ENCODE measurements at regions not wholly inside any gene's neighbourhood (a gene's known extent, or its start where the extent isn't known, plus 50 kb on each side); places are given as distances from the start of the nearest gene placed in this dataset.

GRCh38 chr10:123404357-123404756, 250.2 kb downstream of the BUB3 start:
- no peak for DNase-seq (ENCODE audit: low read depth, low spot score)
- TF ChIP-seq CTCF (IDR thresholded peaks at IDR 0.05; ENCODE audit: low read depth, low read length): no peak
- POLR2A ChIA-PET: no interaction called here
- CTCF ChIA-PET: no interaction called here
- no peak overlapping the region for H3K4me3 ChIP-seq (ENCODE audit: low read depth, low read length)
- H3K27me3 ChIP-seq (ENCODE audit: control insufficient read depth, insufficient read depth, low read length): no peaks in the 10 kb centered on the region
- no peak overlapping the region for H3K27ac ChIP-seq (ENCODE audit: low read depth, low read length)
- peaks cover 37% of the 10 kb centered on the region for H3K9me3 ChIP-seq (ENCODE audit: control insufficient read depth, insufficient read depth, low read length)

GRCh38 chr10:123408660-123409059, 254.5 kb downstream of the BUB3 start:
- DNase-seq (ENCODE audit: low read depth, low spot score): no peak
- Histone ChIP-seq H3K27ac (ENCODE audit: low read depth, low read length) (no peak overlapping the region), H3K4me3 (ENCODE audit: low read depth, low read length) (no peak overlapping the region), H3K27me3 (ENCODE audit: control insufficient read depth, insufficient read depth, low read length) (no peaks in the 10 kb centered on the region), H3K9me3 (ENCODE audit: control insufficient read depth, insufficient read depth, low read length) (peaks cover 25% of the 10 kb centered on the region)
- ChIA-PET CTCF (no interaction called here), POLR2A (no interaction called here)
- no peak for TF ChIP-seq CTCF (IDR thresholded peaks at IDR 0.05; ENCODE audit: low read depth, low read length)

GRCh38 chr10:123409426-123409825, 255.2 kb downstream of the BUB3 start:
- no peak for TF ChIP-seq CTCF (IDR thresholded peaks at IDR 0.05; ENCODE audit: low read depth, low read length)

GRCh38 chr10:123409884-123410283, 255.7 kb downstream of the BUB3 start:
- no peak for DNase-seq (ENCODE audit: low read depth, low spot score)
- Histone ChIP-seq H3K27ac (ENCODE audit: low read depth, low read length) (no peak overlapping the region), H3K27me3 (ENCODE audit: control insufficient read depth, insufficient read depth, low read length) (no peaks in the 10 kb centered on the region), H3K9me3 (ENCODE audit: control insufficient read depth, insufficient read depth, low read length) (peaks cover 28% of the 10 kb centered on the region), H3K4me3 (ENCODE audit: low read depth, low read length) (no peak overlapping the region)
- ChIA-PET CTCF (no interaction called here), POLR2A (no interaction called here)
- no peak for TF ChIP-seq CTCF (IDR thresholded peaks at IDR 0.05; ENCODE audit: low read depth, low read length)

More at GRCh38 chr10:123409426-123409825, 255.2 kb downstream of the BUB3 start:
- ChIA-PET POLR2A (no interaction called here), CTCF (no interaction called here)
- H3K27me3 ChIP-seq (ENCODE audit: control insufficient read depth, insufficient read depth, low read length): no peaks in the 10 kb centered on the region
- no peak overlapping the region for H3K27ac ChIP-seq (ENCODE audit: low read depth, low read length)
- no peak for DNase-seq (ENCODE audit: low read depth, low spot score)
- peaks cover 28% of the 10 kb centered on the region for H3K9me3 ChIP-seq (ENCODE audit: control insufficient read depth, insufficient read depth, low read length)
- no peak overlapping the region for H3K4me3 ChIP-seq (ENCODE audit: low read depth, low read length)

- no peak for DNase-seq (ENCODE audit: low read depth, low spot score)
- H3K27me3 ChIP-seq (ENCODE audit: control insufficient read depth, insufficient read depth, low read length): no peaks in the 10 kb centered on the region
- no peak overlapping the region for H3K4me3 ChIP-seq (ENCODE audit: low read depth, low read length)
- peaks cover 37% of the 10 kb centered on the region for H3K9me3 ChIP-seq (ENCODE audit: control insufficient read depth, insufficient read depth, low read length)
- CTCF ChIA-PET: no interaction called here
- no peak overlapping the region for H3K27ac ChIP-seq (ENCODE audit: low read depth, low read length)
- POLR2A ChIA-PET: no interaction called here
- no peak for TF ChIP-seq CTCF (IDR thresholded peaks at IDR 0.05; ENCODE audit: low read depth, low read length)
These were observed 252.8 kb upstream of the GPR26 start for GRCh38 chr10:123413353-123413752.

All from AG04450 (cell line).